Loucy (cell line): ENCODE measurements at regions not wholly inside any gene's neighbourhood (a gene's known extent, or its start where the extent isn't known, plus 50 kb on each side); places are given as distances from the start of the nearest gene placed in this dataset.

ENCODE experiments used
- CTCF ChIP-seq: fragments of 200-600 bp; sonication (generic); conservative IDR thresholded peaks from 2 replicates; pipeline ENCODE4 v1.5.1; 2014; ENCODE audit warnings: mild to moderate bottlenecking, antibody characterized with exemption, low read length
- EZH2phosphoT487 ChIP-seq: fragments of 200-600 bp; IDR thresholded peaks from 2 replicates; pipeline ENCODE4 v1.6.1; 2018; ENCODE audit warnings: antibody characterized with exemption, mild to moderate bottlenecking, moderate library complexity, borderline replicate concordance

- TF ChIP-seq CTCF (no peak), EZH2phosphoT487 (no peak)
These were observed 126.7 kb upstream of the ATP2B2 start for GRCh38 chr3:10632125-10632524.
